Mammary epithelial cell (primary cell): ENCODE measurements at regions not wholly inside any gene's neighbourhood (a gene's known extent, or its start where the extent isn't known, plus 50 kb on each side); places are given as distances from the start of the nearest gene placed in this dataset.

Source experiments
- CTCF ChIP-seq, 2 donors: IDR thresholded peaks in 1 of 2; conservative IDR thresholded peaks in 1 of 2; 2 replicates each; pipeline ENCODE4 v1.5.1; 2011 to 2012; ENCODE audit warnings: inconsistent platforms in 2 of 2, low read length in 2 of 2, mild to moderate bottlenecking in 2 of 2, control low read depth in 1 of 2, low read depth in 1 of 2; ENCODE audit not compliant: insufficient read depth in 1 of 2; ENCODE audit errors: extremely low read depth in 1 of 2
- EZH2 ChIP-seq: IDR thresholded peaks from 2 replicates; pipeline ENCODE4 v1.6.1; 2012; ENCODE audit warnings: low read length, inconsistent platforms, borderline replicate concordance

- no peak for TF ChIP-seq CTCF (conservative IDR thresholded peaks at IDR 0.05 in 1 of 2, IDR thresholded peaks at IDR 0.05 in 1 of 2; ENCODE audit: extremely low read depth in 1 of 2, insufficient read depth in 1 of 2, low read depth in 1 of 2, low read length in 2 of 2)
- no peak for TF ChIP-seq EZH2
Observed at GRCh38 chr11:70567680-70568034, 169.3 kb downstream of the CTTN start.
